Activated effector memory CD4-positive, alpha-beta T cell treated with Interleukin-2 at 50 U/mL for 16 hours (primary cell): ENCODE measurements at regions not wholly inside any gene's neighbourhood (a gene's known extent, or its start where the extent isn't known, plus 50 kb on each side); places are given as distances from the start of the nearest gene placed in this dataset.

ENCODE experiments used
- DNase-seq: peaks from one replicate; pipeline ENCODE4 v3.0.0-alpha.2; 2020

- no peak for DNase-seq
Observed at GRCh38 chr1:219521325-219521724, 91.6 kb downstream of the ZC3H11B start.

GRCh38 chr1:219520241-219520640 lies 92.7 kb downstream of the ZC3H11B start:
- DNase-seq: no peak

GRCh38 chr1:219518907-219519248 lies 94.0 kb downstream of the ZC3H11B start:
- no peak for DNase-seq

- no peak for DNase-seq
Observed at GRCh38 chr1:219518168-219518906, 94.6 kb downstream of the ZC3H11B start.

- no peak for DNase-seq
Observed at GRCh38 chr1:219517031-219517430, 95.9 kb downstream of the ZC3H11B start.

- no peak for DNase-seq
Observed at GRCh38 chr1:219514728-219515127, 98.2 kb downstream of the ZC3H11B start.

GRCh38 chr1:219507437-219507836 lies 105.5 kb downstream of the ZC3H11B start:
- no peak for DNase-seq

- DNase-seq: no peak
Observed at GRCh38 chr1:219506936-219507335, 106.0 kb downstream of the ZC3H11B start.

- DNase-seq: no peak
Observed at GRCh38 chr1:219506473-219506899, 106.4 kb downstream of the ZC3H11B start.

- DNase-seq: no peak
Observed at GRCh38 chr1:219505886-219506285, 107.0 kb downstream of the ZC3H11B start.

GRCh38 chr1:219503604-219504003 lies 109.3 kb downstream of the ZC3H11B start:
- DNase-seq: no peak

- DNase-seq: no peak
Observed at GRCh38 chr1:219500327-219500897, 112.5 kb downstream of the ZC3H11B start.

GRCh38 chr1:219498666-219499065 lies 114.2 kb downstream of the ZC3H11B start:
- no peak for DNase-seq

- no peak for DNase-seq
Observed at GRCh38 chr1:219495737-219496408, 117.0 kb downstream of the ZC3H11B start.

- DNase-seq: no peak
Observed at GRCh38 chr1:219492717-219493116, 120.2 kb downstream of the ZC3H11B start.

GRCh38 chr1:219490566-219490965 lies 122.3 kb downstream of the ZC3H11B start:
- DNase-seq: no peak

- DNase-seq: no peak
Observed at GRCh38 chr1:219489636-219490035, 123.3 kb downstream of the ZC3H11B start.

GRCh38 chr1:219488275-219488674 lies 124.6 kb downstream of the ZC3H11B start:
- DNase-seq: no peak

GRCh38 chr1:219483530-219483929 lies 129.4 kb downstream of the ZC3H11B start:
- DNase-seq: no peak

- no peak for DNase-seq
Observed at GRCh38 chr1:219480011-219480410, 132.9 kb downstream of the ZC3H11B start.

- no peak for DNase-seq
Observed at GRCh38 chr1:219478811-219479210, 134.1 kb downstream of the ZC3H11B start.

- DNase-seq: no peak
Observed at GRCh38 chr1:219477861-219478260, 135.0 kb downstream of the ZC3H11B start.

- no peak for DNase-seq
Observed at GRCh38 chr1:219476716-219477115, 136.2 kb downstream of the ZC3H11B start.

GRCh38 chr1:219476116-219476515 lies 136.8 kb downstream of the ZC3H11B start:
- no peak for DNase-seq
